ENCODE measurements at regions not wholly inside any gene's neighbourhood (a gene's known extent, or its start where the extent isn't known, plus 50 kb on each side); places are given as distances from the start of the nearest gene placed in this dataset.

DNA sequence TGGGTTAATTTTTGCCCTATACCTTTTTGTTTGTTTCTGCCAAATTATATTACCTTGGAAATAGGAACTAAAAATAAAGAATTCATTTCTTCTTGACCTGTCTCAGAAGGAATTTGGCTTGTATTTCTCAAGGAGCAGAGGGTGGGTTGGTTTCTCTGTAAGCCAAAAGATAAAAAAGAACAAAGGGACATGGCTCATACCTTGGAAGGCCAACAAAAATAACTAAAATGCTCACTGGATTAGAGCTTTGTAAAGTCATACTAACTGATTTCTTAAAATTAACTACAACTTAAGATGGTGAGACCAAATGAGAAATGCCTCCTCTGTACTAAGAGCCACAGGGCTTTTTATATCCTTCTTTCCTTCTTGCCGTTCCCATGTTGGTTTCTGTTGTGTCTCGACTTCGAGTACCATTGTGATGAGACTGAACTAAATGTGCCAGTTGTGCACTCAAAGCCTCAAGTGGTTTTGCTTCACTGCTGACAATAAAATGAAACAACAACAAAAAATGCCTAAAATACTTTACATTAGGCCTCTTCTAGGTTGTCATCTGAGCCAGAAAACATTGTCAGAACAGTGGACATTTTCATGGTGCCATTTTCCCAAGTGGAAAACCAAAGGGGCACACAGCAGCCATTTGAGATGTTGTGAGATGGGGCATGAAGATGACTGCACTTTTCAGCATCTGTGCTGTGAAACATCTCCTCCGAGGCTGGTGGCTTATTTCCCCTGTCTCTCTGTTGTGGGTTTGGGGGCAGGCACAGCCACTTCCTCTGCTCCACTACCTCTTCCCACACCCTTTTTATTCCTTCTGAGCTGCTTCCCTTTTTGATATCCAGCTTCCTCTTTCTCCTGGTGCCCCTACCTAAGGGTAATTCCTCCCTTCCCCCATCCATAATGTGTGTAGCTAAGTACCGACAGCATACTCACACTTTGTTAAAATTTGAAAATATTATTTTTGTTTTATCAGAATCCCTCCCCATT is 51.8 kb upstream of the AGR3 start:
- TF ChIP-seq ZNF384 (IDR thresholded peaks at IDR 0.05), result no peak
- TF ChIP-seq SP1 (IDR thresholded peaks at IDR 0.05), result no peak
- no peak for TF ChIP-seq LEF1 (IDR thresholded peaks at IDR 0.05; ENCODE audit: borderline replicate concordance)
- no peak for TF ChIP-seq BHLHE40 (IDR thresholded peaks at IDR 0.05; ENCODE audit: borderline replicate concordance)
- no peak for TF ChIP-seq FOXA1 (IDR thresholded peaks at IDR 0.05)
- no peak for TF ChIP-seq TARDBP (IDR thresholded peaks at IDR 0.05)
- no peak for TF ChIP-seq ELF4 (IDR thresholded peaks at IDR 0.05)
- TF ChIP-seq, protein P1, sequence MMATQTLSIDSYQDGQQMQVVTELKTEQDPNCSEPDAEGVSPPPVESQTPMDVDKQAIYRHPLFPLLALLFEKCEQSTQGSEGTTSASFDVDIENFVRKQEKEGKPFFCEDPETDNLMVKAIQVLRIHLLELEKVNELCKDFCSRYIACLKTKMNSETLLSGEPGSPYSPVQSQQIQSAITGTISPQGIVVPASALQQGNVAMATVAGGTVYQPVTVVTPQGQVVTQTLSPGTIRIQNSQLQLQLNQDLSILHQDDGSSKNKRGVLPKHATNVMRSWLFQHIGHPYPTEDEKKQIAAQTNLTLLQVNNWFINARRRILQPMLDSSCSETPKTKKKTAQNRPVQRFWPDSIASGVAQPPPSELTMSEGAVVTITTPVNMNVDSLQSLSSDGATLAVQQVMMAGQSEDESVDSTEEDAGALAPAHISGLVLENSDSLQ (IDR thresholded peaks at IDR 0.05), result no peak
- TF ChIP-seq ARNT (IDR thresholded peaks at IDR 0.05), result no peak
- TF ChIP-seq FOXK2 (IDR thresholded peaks at IDR 0.05), result no peak
